H9 (cell line): ENCODE measurements at regions not wholly inside any gene's neighbourhood (a gene's known extent, or its start where the extent isn't known, plus 50 kb on each side); places are given as distances from the start of the nearest gene placed in this dataset.

Source experiments
- DNase-seq: peaks from one replicate; pipeline ENCODE4 v3.0.0-alpha.2; 2017
- H2AFZ ChIP-seq: one replicate; pipeline ENCODE4 v1.6.1; 2013; ENCODE audit warnings: mild to moderate bottlenecking, low read length, control low read depth, moderate library complexity
- H2AK5ac ChIP-seq: 2 replicates; pipeline ENCODE4 v1.6.1; 2013; ENCODE audit warnings: low read length, control low read depth, mixed read lengths; ENCODE audit not compliant: insufficient read length
- H2BK120ac ChIP-seq: one replicate; pipeline ENCODE4 v1.6.1; 2013; ENCODE audit warnings: low read depth, mild to moderate bottlenecking, low read length, control low read depth, inconsistent platforms; ENCODE audit not compliant: poor library complexity, severe bottlenecking
- H2BK12ac ChIP-seq: 2 replicates; pipeline ENCODE4 v1.6.1; 2013; ENCODE audit warnings: low read length, control low read depth, mixed read lengths, low read depth; ENCODE audit not compliant: insufficient read length
- H2BK15ac ChIP-seq: 2 replicates; pipeline ENCODE4 v1.6.1; 2013; ENCODE audit warnings: low read depth, low read length, control low read depth
- H2BK20ac ChIP-seq: one replicate; pipeline ENCODE4 v1.6.1; 2013; ENCODE audit warnings: low read depth, mild to moderate bottlenecking, low read length, control low read depth, inconsistent platforms; ENCODE audit not compliant: poor library complexity, severe bottlenecking
- H2BK5ac ChIP-seq: 2 replicates; pipeline ENCODE4 v1.6.1; 2013; ENCODE audit warnings: low read length, control low read depth, mixed read lengths; ENCODE audit not compliant: insufficient read length
- H3K14ac ChIP-seq: 2 replicates; pipeline ENCODE4 v1.6.1; 2013; ENCODE audit warnings: low read length, control low read depth; ENCODE audit not compliant: insufficient read depth
- H3K18ac ChIP-seq: 2 replicates; pipeline ENCODE4 v1.6.1; 2013; ENCODE audit warnings: low read depth, mild to moderate bottlenecking, mixed read lengths, low read length, control low read depth; ENCODE audit not compliant: insufficient read length
- H3K23ac ChIP-seq: 2 replicates; pipeline ENCODE4 v1.6.1; 2013; ENCODE audit warnings: low read length, control low read depth, mixed read lengths, low read depth; ENCODE audit not compliant: insufficient read length
- H3K23me2 ChIP-seq: 2 replicates; pipeline ENCODE4 v1.6.1; 2013; ENCODE audit warnings: low read depth, mild to moderate bottlenecking, mixed read lengths, low read length, control low read depth; ENCODE audit not compliant: insufficient read length, poor library complexity, severe bottlenecking
- H3K27ac ChIP-seq: 2 replicates; pipeline ENCODE4 v1.5.1; 2013; ENCODE audit warnings: low read length, control low read depth, mixed read lengths, low read depth; ENCODE audit not compliant: insufficient read length
- H3K27me3 ChIP-seq: 2 replicates; pipeline ENCODE4 v1.6.1; 2013; ENCODE audit warnings: low read length, control low read depth, inconsistent platforms; ENCODE audit not compliant: insufficient read depth
- H3K4ac ChIP-seq: 2 replicates; pipeline ENCODE4 v1.6.1; 2013; ENCODE audit warnings: low read depth, mild to moderate bottlenecking, control low read depth, inconsistent platforms, low read length, moderate library complexity
- H3K4me1 ChIP-seq: 2 replicates; pipeline ENCODE4 v1.6.1; 2013; ENCODE audit warnings: low read length, control low read depth, inconsistent platforms; ENCODE audit not compliant: insufficient read depth
- H3K4me2 ChIP-seq: 2 replicates; pipeline ENCODE4 v1.6.1; 2013; ENCODE audit warnings: low read length, control low read depth, mixed read lengths; ENCODE audit not compliant: insufficient read length, insufficient read depth
- H3K56ac ChIP-seq: 2 replicates; pipeline ENCODE4 v1.6.1; 2013; ENCODE audit warnings: low read depth, mild to moderate bottlenecking, mixed read lengths, low read length, control low read depth; ENCODE audit not compliant: insufficient read length
- H3K79me1 ChIP-seq: 2 replicates; pipeline ENCODE4 v1.6.1; 2013; ENCODE audit warnings: low read depth, mild to moderate bottlenecking, moderate library complexity, low read length, control low read depth, inconsistent platforms; ENCODE audit not compliant: insufficient read depth, poor library complexity, severe bottlenecking
- H3K79me2 ChIP-seq: 2 replicates; pipeline ENCODE4 v1.6.1; 2013; ENCODE audit warnings: low read length, control low read depth, inconsistent platforms; ENCODE audit not compliant: insufficient read depth
- H3K9ac ChIP-seq: 2 replicates; pipeline ENCODE4 v1.6.1; 2013; ENCODE audit warnings: low read length, control low read depth, mixed read lengths; ENCODE audit not compliant: insufficient read length; ENCODE audit errors: extremely low read depth
- H3K9me3 ChIP-seq: one replicate; pipeline ENCODE4 v1.6.1; 2013; ENCODE audit warnings: low read depth, low read length, inconsistent platforms; ENCODE audit not compliant: control insufficient read depth
- H3T11ph ChIP-seq: one replicate; pipeline ENCODE4 v1.6.1; 2013; ENCODE audit warnings: mild to moderate bottlenecking, low read length, control low read depth, inconsistent platforms
- H4K20me1 ChIP-seq: one replicate; pipeline ENCODE4 v1.6.1; 2013; ENCODE audit not compliant: control insufficient read depth, insufficient read length, insufficient read depth
- H4K5ac ChIP-seq: 2 replicates; pipeline ENCODE4 v1.6.1; 2013; ENCODE audit warnings: low read depth, mild to moderate bottlenecking, mixed read lengths, low read length, control low read depth; ENCODE audit not compliant: insufficient read length
- H4K8ac ChIP-seq: replicated peaks from 2 replicates; pipeline ENCODE4 v1.6.1; 2013; ENCODE audit warnings: low read length, control low read depth, mixed read lengths, low read depth; ENCODE audit not compliant: insufficient read length
- H4K91ac ChIP-seq: 2 replicates; pipeline ENCODE4 v1.6.1; 2013; ENCODE audit warnings: low read depth, mild to moderate bottlenecking, moderate library complexity, mixed read lengths, low read length, control low read depth; ENCODE audit not compliant: insufficient read length
- H3K27ac Mint-ChIP-seq, 3 experiments: 2 replicates in 2 of 3; 3 replicates in 1 of 3; pipeline ENCODE4 v1.8.0; 2020 to 2021; ENCODE audit warnings: mixed read lengths in 3 of 3, mild to moderate bottlenecking in 1 of 3, moderate library complexity in 1 of 3
- H3K27me3 Mint-ChIP-seq: 2 replicates; pipeline ENCODE4 v1.8.0; 2021; ENCODE audit warnings: low read depth, mild to moderate bottlenecking, moderate library complexity, mixed read lengths
- H3K36me3 Mint-ChIP-seq, 3 experiments: 2 replicates in 2 of 3; 3 replicates in 1 of 3; pipeline ENCODE4 v1.8.0; 2020 to 2021; ENCODE audit warnings: low read depth in 3 of 3, mixed read lengths in 3 of 3; ENCODE audit not compliant: insufficient read depth in 1 of 3
- H3K4me1 Mint-ChIP-seq, 2 experiments: 2 replicates each; pipeline ENCODE4 v1.8.0; 2020; ENCODE audit warnings: mixed read lengths in 2 of 2
- H3K4me3 Mint-ChIP-seq, 2 experiments: 2 replicates in 1 of 2; 3 replicates in 1 of 2; pipeline ENCODE4 v1.8.0; 2020 to 2021; ENCODE audit warnings: mild to moderate bottlenecking in 2 of 2, mixed read lengths in 2 of 2, moderate library complexity in 1 of 2
- H3K9me3 Mint-ChIP-seq, 2 experiments: 2 replicates in 1 of 2; 3 replicates in 1 of 2; pipeline ENCODE4 v1.8.0; 2020; ENCODE audit warnings: mild to moderate bottlenecking in 2 of 2, mixed read lengths in 2 of 2, moderate library complexity in 1 of 2
- CTCF ChIP-seq: fragments of 200-600 bp; sonication (generic); conservative IDR thresholded peaks from 3 replicates; pipeline ENCODE4 v1.8.0; 2021; ENCODE audit warnings: antibody characterized with exemption, mild to moderate bottlenecking
- WGBS: extraction: QIAGEN DNeasy Blood & Tissue Kit; methylation state at CpG from one replicate; pipeline ENCODE4 v1.1.7; 2013; ENCODE audit warnings: missing lambda C conversion rate, low lambda C conversion rate, mixed read lengths; ENCODE audit not compliant: insufficient read length; ENCODE audit errors: extremely low coverage; 5-methylcytosine and 5-hydroxymethylcytosine counted together

GRCh38 chr5:160904591-160904990, 52.6 kb upstream of the ATP10B start:
- no peak overlapping the region for H2BK120ac ChIP-seq
- no peak overlapping the region for H3T11ph ChIP-seq
- H4K20me1 ChIP-seq, result no peaks in the 10 kb centered on the region
- no peak overlapping the region for H4K8ac ChIP-seq
- no peaks in the 10 kb centered on the region for H3K4me1 ChIP-seq
- Mint-ChIP-seq H3K36me3 (no peaks in the 10 kb centered on the region; a peak in 1 of 7 replicates), H3K4me1 (peaks cover 13% of the 10 kb centered on the region in 2 experiments; a peak in 3 of 4 replicates), H3K4me3 (no peak overlapping the region), H3K9me3 (no peaks in the 10 kb centered on the region), H3K27ac (no peak overlapping the region), H3K27me3 (no peaks in the 10 kb centered on the region; the same call in 1 of the 2 replicates)
- no peaks in the 10 kb centered on the region for H3K9me3 ChIP-seq
- TF ChIP-seq CTCF, result no peak
- H3K4ac ChIP-seq, result no peak overlapping the region
- H3K27me3 ChIP-seq, result no peaks in the 10 kb centered on the region
- H3K23ac ChIP-seq, result no peak overlapping the region
- H3K79me2 ChIP-seq, result no peaks in the 10 kb centered on the region
- H3K56ac ChIP-seq, result no peak overlapping the region
- no peak overlapping the region for H2BK5ac ChIP-seq
- H3K79me1 ChIP-seq, result no peaks in the 10 kb centered on the region
- H3K4me2 ChIP-seq, result no peak overlapping the region
- H4K5ac ChIP-seq, result no peak overlapping the region
- H2BK20ac ChIP-seq, result no peak overlapping the region
- no peak overlapping the region for H3K14ac ChIP-seq
- H2AFZ ChIP-seq, result no peak overlapping the region
- no peak for DNase-seq
- H2AK5ac ChIP-seq, result no peak overlapping the region
- no peak overlapping the region for H3K9ac ChIP-seq
- H4K91ac ChIP-seq, result no peak overlapping the region
- WGBS, result no CpG with 5 or more reads among the region's 3 CpGs
- no peak overlapping the region for H2BK12ac ChIP-seq
- H3K27ac ChIP-seq, result no peak overlapping the region
- no peak overlapping the region for H3K18ac ChIP-seq
- no peaks in the 10 kb centered on the region for H3K23me2 ChIP-seq
- no peak overlapping the region for H2BK15ac ChIP-seq
